NOMO-1 (cell line): ENCODE measurements at regions not wholly inside any gene's neighbourhood (a gene's known extent, or its start where the extent isn't known, plus 50 kb on each side); places are given as distances from the start of the nearest gene placed in this dataset.

Experiments
- DNase-seq, 2 experiments: peaks; one replicate each; lab custom pipeline; 2025; ENCODE audit not compliant: unreplicated experiment in 2 of 2; lab: John Stamatoyannopoulos, UW

DNA sequence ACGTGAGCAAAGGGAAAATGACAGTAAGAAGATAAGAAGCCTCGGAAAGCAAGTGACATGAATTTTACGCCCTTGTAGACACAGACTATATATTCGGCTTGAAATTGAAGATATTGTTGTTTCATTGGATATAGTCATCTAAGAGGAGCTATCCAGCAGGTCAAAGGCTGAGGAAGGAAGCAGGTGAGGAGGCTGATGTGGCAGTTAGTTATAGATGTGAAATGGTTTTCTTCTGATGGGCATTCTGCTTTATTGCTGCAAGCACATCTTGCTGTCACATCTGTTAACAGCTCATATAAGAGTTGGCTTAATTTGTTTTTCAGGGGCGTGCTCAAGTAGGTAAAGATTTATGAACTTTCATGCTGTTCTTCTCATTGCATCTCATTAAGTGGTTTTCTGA is 146.1 kb downstream of the KLF5 start:
- no peak for DNase-seq

GRCh38 chr13:73201626-73202025 is 142.8 kb downstream of the KLF5 start:
- no peak for DNase-seq

DNA sequence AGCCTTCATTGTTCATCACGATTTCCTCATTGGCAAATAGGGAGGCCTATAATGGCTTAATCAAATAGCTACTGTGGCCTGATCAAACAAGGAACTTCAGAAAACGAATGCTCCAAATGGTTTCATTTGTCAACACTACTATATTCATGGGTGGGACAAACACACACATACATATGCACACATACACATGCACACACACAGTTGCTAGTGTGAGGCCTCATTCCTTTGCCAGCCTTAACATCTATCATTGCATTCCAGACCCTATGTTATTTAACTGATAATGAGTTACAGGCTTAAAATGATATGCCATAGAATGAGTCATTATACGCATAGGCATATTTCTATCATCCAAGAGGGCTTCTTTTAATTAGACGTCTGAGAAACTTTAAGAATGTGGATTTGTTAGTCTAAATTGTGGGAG is 140.2 kb downstream of the KLF5 start:
- DNase-seq = no peak

- DNase-seq = no peak
Measured at GRCh38 chr13:73195091-73195490, 136.3 kb downstream of the KLF5 start.

GRCh38 chr13:73194310-73194709 is 135.5 kb downstream of the KLF5 start:
- no peak for DNase-seq

DNA sequence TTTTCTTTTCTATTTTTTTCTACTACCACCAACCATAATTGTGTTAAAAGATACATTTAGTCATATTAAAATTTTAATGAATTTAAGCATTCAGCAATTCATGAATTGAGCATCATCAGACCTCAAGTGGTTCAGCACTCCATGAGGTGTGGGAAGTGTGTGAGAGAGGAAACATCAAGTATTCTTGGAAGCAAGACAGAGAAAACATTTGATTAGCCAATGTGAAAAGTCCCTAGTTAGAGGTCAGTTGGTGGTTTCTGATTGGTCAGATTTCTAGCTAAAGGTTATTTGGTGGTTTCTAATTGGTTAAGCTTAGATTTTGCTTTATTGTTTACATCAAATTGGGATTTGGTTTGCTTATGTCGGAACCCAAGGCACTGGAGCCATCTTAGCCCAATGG is 134.7 kb downstream of the KLF5 start:
- DNase-seq = no peak

DNA sequence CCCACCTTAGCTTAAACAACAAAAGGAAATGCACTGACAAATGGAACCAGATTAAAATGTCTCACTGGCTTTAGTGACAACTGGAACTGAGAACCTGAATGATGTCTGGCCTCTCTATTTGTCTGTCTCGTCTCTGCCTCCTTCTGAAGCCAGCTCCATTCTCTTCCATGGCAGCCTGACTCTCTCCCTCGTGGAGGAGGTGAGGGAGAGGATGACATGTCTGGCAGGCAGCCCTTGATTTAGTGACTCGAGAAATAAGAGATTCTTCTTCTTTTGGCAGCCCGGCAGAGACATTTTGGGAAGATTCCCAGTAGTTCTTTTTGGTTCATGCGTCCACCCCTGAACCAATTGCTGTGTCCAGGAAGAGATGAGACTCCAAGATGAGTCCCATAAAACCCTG is 131.7 kb downstream of the KLF5 start:
- no peak for DNase-seq

GRCh38 chr13:73189776-73190175 is 131.0 kb downstream of the KLF5 start:
- no peak for DNase-seq

DNA sequence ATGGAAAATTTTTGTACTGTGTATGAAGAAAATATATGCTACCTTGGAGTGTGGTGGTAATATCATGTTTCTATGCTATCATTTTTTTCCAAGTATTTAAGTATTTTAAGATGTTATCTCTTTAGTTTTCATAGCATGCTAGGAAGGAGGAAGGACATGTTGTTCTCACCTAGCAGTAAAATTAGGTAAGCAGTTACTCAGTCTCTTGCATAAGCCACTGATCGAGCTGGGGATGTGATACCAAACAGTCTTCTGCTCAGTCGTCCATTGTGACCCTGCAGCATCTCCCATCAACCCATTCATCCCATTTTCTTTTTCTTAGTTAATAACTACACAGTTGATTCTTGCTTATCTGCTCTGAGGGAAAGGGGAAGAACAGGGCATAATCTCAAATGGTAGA is 130.6 kb downstream of the KLF5 start:
- DNase-seq = no peak

DNA sequence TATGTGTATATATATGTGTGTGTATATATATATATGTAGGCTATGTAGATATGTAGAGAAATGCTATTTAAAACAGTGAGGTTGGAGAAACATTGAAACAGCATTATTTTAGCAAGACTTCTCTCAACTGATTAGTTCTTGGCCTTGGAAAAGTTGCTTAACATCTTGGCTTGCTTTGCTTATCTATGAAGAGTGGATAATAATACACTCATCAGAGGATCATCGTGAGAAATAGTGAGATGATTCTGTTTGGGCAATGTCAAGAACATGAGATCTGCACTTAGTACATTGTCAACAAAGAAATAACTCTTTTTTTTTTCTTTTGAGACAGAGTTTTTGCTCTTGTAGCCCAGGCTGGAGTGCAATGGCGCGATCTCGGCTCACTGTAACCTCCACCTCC is 128.3 kb downstream of the KLF5 start:
- DNase-seq = no peak

DNA sequence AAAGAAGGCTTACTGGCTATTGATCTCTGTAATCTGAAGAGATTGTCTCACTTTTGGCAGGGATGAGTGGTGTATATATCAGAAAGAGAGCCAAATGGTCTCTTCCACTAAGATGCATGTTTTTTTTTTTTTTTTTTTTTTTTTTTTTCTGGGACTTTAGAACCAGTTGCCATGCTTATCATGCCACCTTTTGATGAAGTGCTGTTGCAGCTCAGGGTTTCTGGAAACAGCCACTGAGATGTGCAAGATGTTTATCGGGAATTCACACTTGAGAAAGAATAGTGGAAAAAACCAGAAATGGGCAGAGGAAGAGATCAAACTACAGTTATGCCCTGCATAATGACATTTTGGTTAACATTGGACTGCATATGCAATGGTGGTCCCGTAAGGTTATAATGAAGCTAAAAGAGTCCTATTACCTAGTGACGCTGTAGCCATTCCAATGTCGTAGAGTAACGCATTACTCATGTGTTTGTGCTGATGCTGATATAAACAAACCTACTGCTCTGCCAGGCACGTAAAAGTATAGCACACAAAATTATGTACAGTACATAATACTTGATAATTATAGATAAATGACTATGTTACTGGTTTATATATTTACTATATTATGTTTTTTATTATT is 121.0 kb downstream of the KLF5 start:
- DNase-seq = no peak

- DNase-seq = no peak
Measured at GRCh38 chr13:73177916-73178565, 119.2 kb downstream of the KLF5 start.

GRCh38 chr13:73177017-73177416 is 118.2 kb downstream of the KLF5 start:
- no peak for DNase-seq

GRCh38 chr13:73174521-73175010 is 115.8 kb downstream of the KLF5 start:
- no peak for DNase-seq

DNA sequence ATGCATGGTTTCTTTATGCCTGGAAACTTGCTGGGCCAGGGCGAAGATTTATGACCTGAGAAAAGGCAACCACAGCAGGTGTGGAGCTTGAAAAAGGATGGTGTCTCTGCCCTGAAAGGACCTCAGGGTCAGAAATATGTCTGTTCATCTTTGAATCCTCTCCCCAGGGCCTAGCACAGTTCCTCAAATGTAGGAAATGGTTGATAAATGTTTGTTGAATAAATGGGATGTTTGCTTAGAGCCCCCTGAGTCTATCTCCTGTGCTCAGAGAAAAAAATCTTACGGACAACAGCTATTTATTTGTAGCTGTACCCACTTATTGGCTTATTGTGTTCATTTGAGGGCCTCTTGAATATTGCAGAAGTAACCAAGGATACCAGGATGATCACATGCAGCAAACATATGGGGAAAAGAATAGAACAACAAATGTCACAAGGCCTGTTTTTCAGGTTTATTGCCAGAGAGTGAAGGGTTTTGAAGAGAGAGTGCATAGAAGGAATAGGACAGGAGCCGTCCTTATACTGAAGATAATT is 114.5 kb downstream of the KLF5 start:
- DNase-seq = no peak

- DNase-seq = no peak
Measured at GRCh38 chr13:73171926-73172325, 113.1 kb downstream of the KLF5 start.

DNA sequence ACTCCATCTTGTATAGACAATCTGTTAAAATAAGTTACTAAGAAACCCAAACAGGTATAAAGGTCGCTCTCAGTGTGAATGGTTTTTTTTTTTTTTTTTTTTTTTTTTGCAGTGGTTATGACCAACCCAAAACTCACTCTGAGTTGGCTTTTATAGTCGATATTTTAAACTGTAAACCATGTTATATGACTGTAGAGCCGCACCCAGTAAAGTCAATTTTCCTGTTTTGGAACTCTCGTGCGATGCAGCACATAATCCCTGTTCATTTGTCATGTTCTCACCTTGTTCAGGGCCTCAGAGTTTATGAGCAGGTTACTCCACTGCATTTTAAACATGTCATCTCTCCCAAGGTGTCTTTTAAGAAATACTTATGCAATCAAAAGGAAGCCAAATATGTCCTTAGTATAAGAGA is 112.5 kb downstream of the KLF5 start:
- no peak for DNase-seq

DNA sequence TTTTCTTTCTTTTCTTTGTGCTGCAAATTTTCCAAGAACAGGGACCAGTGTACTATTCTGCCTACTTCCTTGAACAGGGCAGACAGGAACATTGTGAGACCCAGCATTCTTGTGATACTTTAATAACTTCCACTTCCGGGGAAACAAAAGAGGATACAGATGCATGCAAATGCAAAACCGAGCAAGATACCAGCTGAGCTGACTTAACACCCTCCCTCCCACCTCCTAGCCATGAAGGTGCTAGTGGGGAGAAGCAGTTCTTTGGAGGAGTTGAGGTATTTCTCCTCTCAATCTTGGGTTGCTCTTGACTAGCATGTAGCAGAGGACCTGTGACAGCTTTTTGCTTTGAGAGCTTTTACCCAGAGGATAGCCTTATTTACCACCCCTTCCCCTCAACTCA is 111.2 kb downstream of the KLF5 start:
- no peak for DNase-seq

DNA sequence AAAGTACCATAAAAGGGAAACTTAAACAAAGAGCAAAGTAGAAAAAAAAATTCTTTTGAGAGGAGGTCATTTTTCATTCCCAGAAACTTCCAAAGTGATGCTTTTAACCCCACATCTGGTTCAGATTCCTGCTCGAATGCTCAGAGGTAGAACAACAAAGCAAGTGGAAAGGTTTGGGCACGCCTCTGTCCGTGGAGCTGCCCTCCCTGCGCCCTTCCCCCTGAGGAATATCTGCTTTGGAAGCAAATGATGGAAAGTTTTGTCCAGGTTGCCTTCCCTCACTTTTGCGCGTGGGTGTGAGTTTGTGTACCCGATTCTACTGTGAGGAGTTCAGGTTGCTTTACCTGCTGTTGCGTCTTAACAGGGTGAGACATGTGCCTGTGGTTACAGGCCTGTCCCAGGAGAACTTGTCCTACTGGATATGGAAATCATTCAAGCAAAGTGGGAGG is 110.2 kb downstream of the KLF5 start:
- no peak for DNase-seq

- no peak for DNase-seq
Measured at GRCh38 chr13:73168226-73168952, 109.6 kb downstream of the KLF5 start.

DNA sequence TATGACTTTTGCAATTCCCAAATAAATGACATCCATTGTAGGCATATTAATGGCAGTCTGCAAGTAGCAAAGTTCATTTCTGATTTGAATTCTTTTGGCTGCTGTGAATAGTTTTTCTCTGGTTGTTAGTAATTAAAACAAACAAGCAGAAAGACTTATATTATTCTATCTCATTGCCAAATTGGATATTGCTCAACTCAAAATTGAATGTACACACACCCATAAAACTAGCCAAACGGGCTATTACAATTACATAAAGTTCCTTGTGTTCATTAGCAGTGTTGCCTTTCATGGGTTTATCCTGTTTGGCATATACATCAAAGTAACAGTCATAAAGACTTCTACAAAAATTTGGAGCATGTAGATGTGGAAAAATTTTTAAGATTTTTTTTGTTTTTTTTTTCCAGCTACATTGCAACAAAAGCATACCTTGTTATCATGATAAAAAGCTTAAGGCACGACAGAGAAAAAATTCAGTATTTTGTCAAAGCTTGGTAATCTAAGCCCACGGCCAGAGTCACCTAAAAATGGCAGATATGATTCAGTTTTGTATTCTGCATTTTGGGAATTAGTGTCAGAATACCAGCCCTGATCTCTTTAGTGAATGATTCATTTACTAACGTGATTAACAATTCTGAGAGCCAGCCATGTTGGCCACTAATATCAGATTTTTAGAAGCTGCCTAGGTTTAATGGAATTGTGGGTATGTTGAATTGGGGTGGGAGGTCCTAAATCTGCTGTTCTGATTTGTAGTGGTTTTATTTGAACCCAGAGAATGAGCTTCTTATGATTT is 108.4 kb downstream of the KLF5 start:
- no peak for DNase-seq
